K562 (cell line): ENCODE measurements at regions not wholly inside any gene's neighbourhood (a gene's known extent, or its start where the extent isn't known, plus 50 kb on each side); places are given as distances from the start of the nearest gene placed in this dataset.

Source experiments
- CC2D1A ChIP-seq: fragments of 450-650 bp; IDR thresholded peaks from 2 replicates; pipeline ENCODE4 v1.6.1; 2017; ENCODE audit warnings: mild to moderate bottlenecking
- CTBP1 ChIP-seq: fragments of 450-650 bp; IDR thresholded peaks from 2 replicates; pipeline ENCODE4 v1.6.1; 2016; ENCODE audit warnings: borderline replicate concordance
- CTCF ChIP-seq, 3 experiments: IDR thresholded peaks in 2 of 3; conservative IDR thresholded peaks in 1 of 3; 2 replicates each; pipeline ENCODE4 v1.5.1; 2011 to 2012; ENCODE audit warnings: low read length in 3 of 3, mild to moderate bottlenecking in 3 of 3, control low read depth in 2 of 3, improper control_type of control experiment in 1 of 3, inconsistent platforms in 1 of 3, low read depth in 1 of 3, mixed read lengths in 1 of 3, moderate library complexity in 1 of 3; ENCODE audit not compliant: insufficient read depth in 2 of 3
- FOXP1 ChIP-seq: sonication (generic); formaldehyde crosslinking; IDR thresholded peaks from 2 replicates; pipeline ENCODE4 v1.8.0; 2022; ENCODE audit warnings: mild to moderate bottlenecking, missing genetic modification reagents
- GABPB1 ChIP-seq: sonication (generic); formaldehyde crosslinking; IDR thresholded peaks from 2 replicates; pipeline ENCODE4 v1.8.0; 2022; ENCODE audit warnings: mild to moderate bottlenecking, missing genetic modification reagents
- KLF16 ChIP-seq: IDR thresholded peaks from 2 replicates; pipeline ENCODE4 v1.6.1; 2016; ENCODE audit warnings: antibody characterized with exemption
- MAZ ChIP-seq, 2 experiments: fragments of 450-650 bp in 1 of 2; sonication (generic) in 1 of 2; formaldehyde crosslinking; IDR thresholded peaks in 1 of 2; conservative IDR thresholded peaks in 1 of 2; 2 replicates each; pipeline versions ENCODE4 v1.4.0 to v1.5.0; 2020; ENCODE audit warnings: mild to moderate bottlenecking in 1 of 2, missing genetic modification reagents in 1 of 2
- MXI1 ChIP-seq: IDR thresholded peaks from 2 replicates; pipeline ENCODE4 v1.6.1; 2011; ENCODE audit warnings: low read depth, mild to moderate bottlenecking, improper control_type of control experiment, low read length
- PURB ChIP-seq: sonication (generic); formaldehyde crosslinking; IDR thresholded peaks from 2 replicates; pipeline ENCODE4 v1.9.0; 2021; ENCODE audit warnings: low read depth, mild to moderate bottlenecking, missing genetic modification reagents
- RAD21 ChIP-seq, 2 experiments: fragments of 250-450 bp in 1 of 2; fragments of 450-650 bp in 1 of 2; sonication (Bioruptor Pico) in 1 of 2; formaldehyde crosslinking in 1 of 2; IDR thresholded peaks in 1 of 2; conservative IDR thresholded peaks in 1 of 2; 2 replicates each; pipeline versions ENCODE4 v1.4.0 to v1.8.0; 2020 to 2022; ENCODE audit warnings: mild to moderate bottlenecking in 2 of 2, moderate library complexity in 1 of 2
- RBM17 ChIP-seq: fragments of 200-400 bp; formaldehyde crosslinking; IDR thresholded peaks from 2 replicates; pipeline ENCODE4 v1.6.1; 2017; ENCODE audit warnings: low read depth, mild to moderate bottlenecking, low read length, borderline replicate concordance
- RCOR1 ChIP-seq, 2 experiments: IDR thresholded peaks; 2 replicates each; pipeline ENCODE4 v1.6.1; 2012; ENCODE audit warnings: low read depth in 2 of 2, low read length in 2 of 2, borderline replicate concordance in 1 of 2, improper control_type of control experiment in 1 of 2
- SMAD4 ChIP-seq: fragments of 250-450 bp; sonication (Bioruptor Pico); conservative IDR thresholded peaks from 2 replicates; pipeline ENCODE4 v1.8.0; 2021; ENCODE audit warnings: inconsistent platforms, mild to moderate bottlenecking, moderate library complexity
- TAL1 ChIP-seq: fragments of 450-650 bp; IDR thresholded peaks from 2 replicates; pipeline ENCODE4 v1.6.1; 2016; ENCODE audit warnings: mild to moderate bottlenecking
- THAP12 ChIP-seq: fragments of 250-450 bp; sonication (Bioruptor Pico); IDR thresholded peaks from 2 replicates; pipeline ENCODE4 v1.9.0; 2021; ENCODE audit warnings: mild to moderate bottlenecking, inconsistent platforms
- ZNF583 ChIP-seq: fragments of 250-450 bp; sonication (Bioruptor Pico); IDR thresholded peaks from 2 replicates; pipeline ENCODE4 v1.4.0; 2020
- TF ChIP-seq, protein P1 (sequence below): fragments of 250-450 bp; sonication (Bioruptor Pico); IDR thresholded peaks from 2 replicates; pipeline ENCODE4 v1.4.0; 2020
- TF ChIP-seq, protein P2 (sequence below), 2 experiments: fragments of 450-650 bp; conservative IDR thresholded peaks; 2 replicates each; pipeline ENCODE4 v1.6.1; 2017; ENCODE audit warnings: mild to moderate bottlenecking in 2 of 2, moderate library complexity in 2 of 2

DNA sequence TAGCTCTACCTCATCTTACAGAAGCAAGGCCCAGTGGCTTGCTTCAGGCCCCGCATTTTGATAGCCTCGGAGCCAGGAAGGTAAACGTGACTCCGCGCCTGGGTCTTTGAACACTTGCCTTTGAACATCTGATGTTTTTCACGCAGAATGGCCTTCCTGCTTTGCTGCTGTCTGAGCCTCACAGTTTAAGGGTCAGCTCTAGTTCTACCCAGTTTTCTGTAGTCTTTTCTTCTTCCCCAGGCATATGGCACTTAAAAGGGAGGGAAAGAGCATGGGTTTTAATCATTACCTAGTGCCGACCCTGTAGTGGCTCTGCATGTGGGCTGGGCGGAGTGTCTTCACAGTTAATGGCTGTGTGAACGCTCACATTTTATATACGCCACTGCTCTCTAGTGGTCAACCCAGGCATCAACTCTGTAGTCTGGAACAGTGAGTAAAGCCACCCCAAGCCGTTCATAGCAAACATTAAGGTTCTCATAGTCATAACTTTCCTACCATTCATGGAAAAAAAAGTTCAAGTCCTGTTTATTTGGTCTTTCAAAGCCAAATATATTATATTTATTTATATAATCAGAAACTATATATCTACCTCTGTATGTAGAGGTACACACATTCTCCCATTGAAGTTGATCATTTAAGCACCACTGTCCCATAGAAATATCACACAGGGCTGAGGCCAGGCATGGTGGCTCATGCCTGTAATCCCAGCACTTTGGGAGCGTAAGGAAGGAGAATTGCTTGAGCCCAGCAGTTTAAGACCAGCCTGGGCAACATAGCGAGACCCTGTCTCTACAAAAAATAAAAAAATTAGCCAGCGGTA, 78.1 kb downstream of the IER5 start (continued):
- TF ChIP-seq THAP12 (no peak), TAL1 (no peak), GABPB1 (no peak; the same call in 1 of the 2 replicates), FOXP1 (CRISPR knock-in tag) (0 out of 2 replicates have a peak, but pooled peaks have one; percentile 62), KLF16 (peak; percentile 47; the same call in 1 of the 2 replicates), CC2D1A (peak; percentile 76), MAZ (CRISPR knock-in tag; conservative IDR thresholded peaks at IDR 0.05 in 1 of 2, IDR thresholded peaks at IDR 0.05 in 1 of 2) (no peak), RCOR1 (IDR thresholded peaks at IDR 0.05; ENCODE audit: borderline replicate concordance in 1 of 2, low read depth in 2 of 2, low read length in 2 of 2) (peak in 1 of 2 experiments; percentile 48; a peak in 1 of 4 replicates), MXI1 (no peak), ZNF583 (CRISPR knock-in tag) (no peak), CTBP1 (peak; percentile 53; the same call in 1 of the 2 replicates), SMAD4 (CRISPR knock-in tag) (0 out of 2 replicates have a peak, but pooled peaks have one; percentile 27), CTCF (IDR thresholded peaks at IDR 0.05 in 2 of 3, conservative IDR thresholded peaks at IDR 0.05 in 1 of 3; ENCODE audit: insufficient read depth in 2 of 3, low read depth in 1 of 3, low read length in 3 of 3) (peak; percentile 89 to 97 (median 94)), PURB (CRISPR knock-in tag) (no peak), RBM17 (no peak), RAD21 (CRISPR knock-in tag; conservative IDR thresholded peaks at IDR 0.05 in 1 of 2, IDR thresholded peaks at IDR 0.05 in 1 of 2) (peak; percentile 96 to 99)
- TF ChIP-seq, protein P1, sequence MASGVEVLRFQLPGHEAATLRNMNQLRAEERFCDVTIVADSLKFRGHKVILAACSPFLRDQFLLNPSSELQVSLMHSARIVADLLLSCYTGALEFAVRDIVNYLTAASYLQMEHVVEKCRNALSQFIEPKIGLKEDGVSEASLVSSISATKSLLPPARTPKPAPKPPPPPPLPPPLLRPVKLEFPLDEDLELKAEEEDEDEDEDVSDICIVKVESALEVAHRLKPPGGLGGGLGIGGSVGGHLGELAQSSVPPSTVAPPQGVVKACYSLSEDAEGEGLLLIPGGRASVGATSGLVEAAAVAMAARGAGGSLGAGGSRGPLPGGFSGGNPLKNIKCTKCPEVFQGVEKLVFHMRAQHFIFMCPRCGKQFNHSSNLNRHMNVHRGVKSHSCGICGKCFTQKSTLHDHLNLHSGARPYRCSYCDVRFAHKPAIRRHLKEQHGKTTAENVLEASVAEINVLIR (CRISPR knock-in tag), result no peak
- TF ChIP-seq, protein P2, sequence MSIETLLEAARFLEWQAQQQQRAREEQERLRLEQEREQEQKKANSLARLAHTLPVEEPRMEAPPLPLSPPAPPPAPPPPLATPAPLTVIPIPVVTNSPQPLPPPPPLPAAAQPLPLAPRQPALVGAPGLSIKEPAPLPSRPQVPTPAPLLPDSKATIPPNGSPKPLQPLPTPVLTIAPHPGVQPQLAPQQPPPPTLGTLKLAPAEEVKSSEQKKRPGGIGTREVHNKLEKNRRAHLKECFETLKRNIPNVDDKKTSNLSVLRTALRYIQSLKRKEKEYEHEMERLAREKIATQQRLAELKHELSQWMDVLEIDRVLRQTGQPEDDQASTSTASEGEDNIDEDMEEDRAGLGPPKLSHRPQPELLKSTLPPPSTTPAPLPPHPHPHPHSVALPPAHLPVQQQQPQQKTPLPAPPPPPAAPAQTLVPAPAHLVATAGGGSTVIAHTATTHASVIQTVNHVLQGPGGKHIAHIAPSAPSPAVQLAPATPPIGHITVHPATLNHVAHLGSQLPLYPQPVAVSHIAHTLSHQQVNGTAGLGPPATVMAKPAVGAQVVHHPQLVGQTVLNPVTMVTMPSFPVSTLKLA (conservative IDR thresholded peaks at IDR 0.05), result 0 out of 4 replicates have a peak, but pooled peaks of 1 of the 2 experiments have one; percentile 26
